NT2/D1 (cell line): ENCODE measurements at regions not wholly inside any gene's neighbourhood (a gene's known extent, or its start where the extent isn't known, plus 50 kb on each side); places are given as distances from the start of the nearest gene placed in this dataset.

Experiments
- SUZ12 ChIP-seq: IDR thresholded peaks from 2 replicates; pipeline ENCODE4 v1.6.1; 2011; ENCODE audit not compliant: insufficient read length, insufficient read depth; ENCODE audit errors: extremely low read depth
- YY1 ChIP-seq: IDR thresholded peaks from 2 replicates; pipeline ENCODE4 v1.6.1; 2011; ENCODE audit not compliant: insufficient read length, insufficient read depth
- ZNF274 ChIP-seq: IDR thresholded peaks from 2 replicates; pipeline ENCODE4 v1.6.1; 2011; ENCODE audit warnings: mild to moderate bottlenecking, low read depth, low read length

GRCh38 chr10:107442035-107442505, 277.6 kb upstream of the SORCS1 start:
- no peak for TF ChIP-seq ZNF274
- TF ChIP-seq YY1 = no peak
- TF ChIP-seq SUZ12 = no peak
